ENCODE measurements at regions not wholly inside any gene's neighbourhood (a gene's known extent, or its start where the extent isn't known, plus 50 kb on each side); places are given as distances from the start of the nearest gene placed in this dataset.

DNA sequence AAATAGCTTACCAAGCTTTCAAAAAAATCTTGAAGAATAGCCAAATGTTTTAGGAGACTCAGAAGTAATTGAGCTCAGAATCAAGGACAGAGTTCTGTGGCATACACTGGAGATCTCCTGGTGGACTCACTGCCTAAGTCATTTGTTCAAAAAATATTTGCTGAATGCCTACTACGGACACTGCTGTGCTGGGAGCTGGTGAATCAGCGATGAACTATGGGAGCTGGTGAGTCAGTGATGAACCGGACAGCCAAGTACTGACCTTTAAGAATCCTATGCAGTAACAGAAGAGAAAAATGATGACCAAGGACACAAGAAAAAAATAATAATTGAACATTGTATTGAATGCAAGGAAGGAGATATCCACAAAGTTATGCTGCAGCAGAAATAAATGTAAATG is 717.9 kb upstream of the CXADR start:
- ATAC-seq (replicated peaks in 1 of 4) (no peak), DNase-seq (no peak)
- Histone ChIP-seq H3K27ac (ENCODE audit: low read length) (no peak overlapping the region), H3K27me3 (replicated peaks in 1 of 2; ENCODE audit: control insufficient read depth in 2 of 2, extremely low read depth in 1 of 2, insufficient read depth in 2 of 2, low read length in 1 of 2) (no peaks in the 10 kb centered on the region), H3K4me3 (ENCODE audit: control insufficient read depth in 1 of 2, extremely low read depth in 1 of 2, low read length in 1 of 2) (no peak overlapping the region), H3K4me1 (ENCODE audit: control insufficient read depth in 1 of 2, extremely low read depth in 1 of 2, insufficient read depth in 2 of 2, low read length in 2 of 2) (no peaks in the 10 kb centered on the region), H3K9me3 (no peaks in the 10 kb centered on the region), H3K36me3 (ENCODE audit: control insufficient read depth in 2 of 2, extremely low read depth in 1 of 2, insufficient read depth in 1 of 2, low read length in 1 of 2) (no peaks in the 10 kb centered on the region)
- H3K27ac Mint-ChIP-seq, result no peak overlapping the region
- no CpG with 5 or more reads among the region's 3 CpGs for WGBS (ENCODE audit: insufficient coverage)
- H3K4me1 Mint-ChIP-seq, result no peaks in the 10 kb centered on the region
- no peak overlapping the region for H3K4me3 Mint-ChIP-seq
- peaks cover 3 to 5% (median 4%) of the 10 kb centered on the region in 3 donors for H3K9me3 Mint-ChIP-seq
- ChIA-PET POLR2A (no interaction called here), CTCF (interaction anchor here in 1 of 2 donors (0.7 kb wide), 1 partner anchor 459 kb away, joined by 3 read pairs; no protein-coding TSS in a partner anchor)
- H3K27me3 Mint-ChIP-seq, result no peaks in the 10 kb centered on the region
- H3K36me3 Mint-ChIP-seq, result no peaks in the 10 kb centered on the region

GRCh38 chr21:16796776-16797175 is 716.1 kb upstream of the CXADR start:
- no peak overlapping the region for H3K4me3 ChIP-seq (ENCODE audit: control insufficient read depth in 1 of 2, extremely low read depth in 1 of 2, low read length in 1 of 2)
- H3K4me1 ChIP-seq (ENCODE audit: control insufficient read depth in 1 of 2, extremely low read depth in 1 of 2, insufficient read depth in 2 of 2, low read length in 2 of 2), result no peaks in the 10 kb centered on the region
- Mint-ChIP-seq H3K9me3 (peaks cover 8 to 9% (median 8%) of the 10 kb centered on the region in 3 donors), H3K27me3 (no peaks in the 10 kb centered on the region), H3K27ac (no peak overlapping the region), H3K4me3 (no peak overlapping the region), H3K4me1 (no peaks in the 10 kb centered on the region), H3K36me3 (no peaks in the 10 kb centered on the region)
- H3K9me3 ChIP-seq, result no peaks in the 10 kb centered on the region
- ATAC-seq (replicated peaks in 1 of 4) (no peak), DNase-seq (no peak)
- ChIA-PET CTCF (no interaction called here), POLR2A (no interaction called here)
- no peak overlapping the region for H3K27ac ChIP-seq (ENCODE audit: low read length)
- no peaks in the 10 kb centered on the region for H3K36me3 ChIP-seq (ENCODE audit: control insufficient read depth in 2 of 2, extremely low read depth in 1 of 2, insufficient read depth in 1 of 2, low read length in 1 of 2)
- no peaks in the 10 kb centered on the region for H3K27me3 ChIP-seq (replicated peaks in 1 of 2; ENCODE audit: control insufficient read depth in 2 of 2, extremely low read depth in 1 of 2, insufficient read depth in 2 of 2, low read length in 1 of 2)

- Histone ChIP-seq H3K27ac (ENCODE audit: low read length) (no peak overlapping the region), H3K9me3 (no peaks in the 10 kb centered on the region), H3K4me1 (ENCODE audit: control insufficient read depth in 1 of 2, extremely low read depth in 1 of 2, insufficient read depth in 2 of 2, low read length in 2 of 2) (no peaks in the 10 kb centered on the region), H3K36me3 (ENCODE audit: control insufficient read depth in 2 of 2, extremely low read depth in 1 of 2, insufficient read depth in 1 of 2, low read length in 1 of 2) (no peaks in the 10 kb centered on the region), H3K27me3 (replicated peaks in 1 of 2; ENCODE audit: control insufficient read depth in 2 of 2, extremely low read depth in 1 of 2, insufficient read depth in 2 of 2, low read length in 1 of 2) (no peaks in the 10 kb centered on the region), H3K4me3 (ENCODE audit: control insufficient read depth in 1 of 2, extremely low read depth in 1 of 2, low read length in 1 of 2) (no peak overlapping the region)
- Mint-ChIP-seq H3K4me3 (no peak overlapping the region), H3K27me3 (no peaks in the 10 kb centered on the region), H3K4me1 (no peaks in the 10 kb centered on the region), H3K36me3 (no peaks in the 10 kb centered on the region), H3K27ac (no peak overlapping the region), H3K9me3 (peaks cover 9 to 11% (median 10%) of the 10 kb centered on the region in 3 donors)
- DNase-seq, result no peak
- ChIA-PET CTCF (no interaction called here), POLR2A (no interaction called here)
- WGBS (ENCODE audit: insufficient coverage), result no CpG with 5 or more reads among the region's 2 CpGs
- no peak for ATAC-seq (replicated peaks in 1 of 4)
Measured at GRCh38 chr21:16797540-16797939, 715.3 kb upstream of the CXADR start.

GRCh38 chr21:16797966-16798365 is 714.9 kb upstream of the CXADR start:
- WGBS (ENCODE audit: insufficient coverage), result no CpG with 5 or more reads among the region's 2 CpGs
- ChIA-PET POLR2A (no interaction called here), CTCF (no interaction called here)
- Mint-ChIP-seq H3K4me3 (no peak overlapping the region), H3K36me3 (no peaks in the 10 kb centered on the region), H3K27me3 (no peaks in the 10 kb centered on the region), H3K4me1 (no peaks in the 10 kb centered on the region), H3K27ac (no peak overlapping the region), H3K9me3 (peaks cover 9 to 11% (median 10%) of the 10 kb centered on the region in 3 donors)
- H3K9me3 ChIP-seq, result no peaks in the 10 kb centered on the region
- DNase-seq (no peak), ATAC-seq (replicated peaks in 1 of 4) (no peak)
- H3K36me3 ChIP-seq (ENCODE audit: control insufficient read depth in 2 of 2, extremely low read depth in 1 of 2, insufficient read depth in 1 of 2, low read length in 1 of 2), result no peaks in the 10 kb centered on the region
- no peak overlapping the region for H3K4me3 ChIP-seq (ENCODE audit: control insufficient read depth in 1 of 2, extremely low read depth in 1 of 2, low read length in 1 of 2)
- no peaks in the 10 kb centered on the region for H3K27me3 ChIP-seq (replicated peaks in 1 of 2; ENCODE audit: control insufficient read depth in 2 of 2, extremely low read depth in 1 of 2, insufficient read depth in 2 of 2, low read length in 1 of 2)
- no peaks in the 10 kb centered on the region for H3K4me1 ChIP-seq (ENCODE audit: control insufficient read depth in 1 of 2, extremely low read depth in 1 of 2, insufficient read depth in 2 of 2, low read length in 2 of 2)
- H3K27ac ChIP-seq (ENCODE audit: low read length), result no peak overlapping the region

GRCh38 chr21:16800536-16801275 is 712.1 kb upstream of the CXADR start:
- DNase-seq, result no peak
- no peaks in the 10 kb centered on the region for H3K4me1 ChIP-seq (ENCODE audit: control insufficient read depth in 1 of 2, extremely low read depth in 1 of 2, insufficient read depth in 2 of 2, low read length in 2 of 2)
- 29% methylated on average over 1 of the region's 3 CpGs for WGBS (ENCODE audit: insufficient coverage)
- no peaks in the 10 kb centered on the region for H3K27me3 ChIP-seq (replicated peaks in 1 of 2; ENCODE audit: control insufficient read depth in 2 of 2, extremely low read depth in 1 of 2, insufficient read depth in 2 of 2, low read length in 1 of 2)
- Mint-ChIP-seq H3K4me3 (no peak overlapping the region), H3K27ac (no peak overlapping the region), H3K36me3 (no peaks in the 10 kb centered on the region), H3K27me3 (no peaks in the 10 kb centered on the region), H3K4me1 (no peaks in the 10 kb centered on the region), H3K9me3 (peaks cover 9 to 23% (median 15%) of the 10 kb centered on the region in 3 donors)
- no peak for ATAC-seq (replicated peaks in 1 of 4)
- POLR2A ChIA-PET, result no interaction called here
- CTCF ChIA-PET, result no interaction called here
- H3K36me3 ChIP-seq (ENCODE audit: control insufficient read depth in 2 of 2, extremely low read depth in 1 of 2, insufficient read depth in 1 of 2, low read length in 1 of 2), result no peaks in the 10 kb centered on the region
- H3K4me3 ChIP-seq (ENCODE audit: control insufficient read depth in 1 of 2, extremely low read depth in 1 of 2, low read length in 1 of 2), result no peak overlapping the region
- no peaks in the 10 kb centered on the region for H3K9me3 ChIP-seq
- H3K27ac ChIP-seq (ENCODE audit: low read length), result no peak overlapping the region

DNA sequence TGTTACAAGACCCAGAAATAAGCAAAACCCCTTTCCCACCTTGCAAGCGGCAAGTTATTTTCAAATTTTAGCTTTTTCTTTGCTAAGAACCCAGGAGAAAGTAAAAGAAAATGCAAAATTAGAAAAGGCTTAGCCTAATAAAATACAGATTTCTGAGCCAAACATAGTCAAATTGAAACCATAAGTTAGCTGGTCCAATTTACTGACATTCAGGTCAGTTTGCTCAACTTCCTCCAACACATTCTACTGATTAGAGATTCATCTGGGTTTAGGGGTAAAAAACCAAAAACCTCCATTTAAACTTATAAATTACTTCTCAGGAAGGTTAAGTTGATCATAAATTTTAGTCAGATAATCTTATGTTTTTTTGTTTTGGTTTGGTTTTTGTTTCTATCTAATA is 701.8 kb upstream of the CXADR start:
- Mint-ChIP-seq H3K4me1 (no peaks in the 10 kb centered on the region), H3K27ac (no peak overlapping the region), H3K27me3 (no peaks in the 10 kb centered on the region), H3K4me3 (no peak overlapping the region), H3K9me3 (peaks cover 0 to 16% (median 12%) of the 10 kb centered on the region in 3 donors), H3K36me3 (no peaks in the 10 kb centered on the region)
- no peak overlapping the region for H3K4me3 ChIP-seq (ENCODE audit: control insufficient read depth in 1 of 2, extremely low read depth in 1 of 2, low read length in 1 of 2)
- DNase-seq, result no peak
- WGBS (ENCODE audit: insufficient coverage), result no CpG with 5 or more reads among the region's 1 CpG
- ChIA-PET POLR2A (no interaction called here), CTCF (no interaction called here)
- H3K27ac ChIP-seq (ENCODE audit: low read length), result no peak overlapping the region
- ATAC-seq (replicated peaks in 1 of 4), result no peak
- no peaks in the 10 kb centered on the region for H3K4me1 ChIP-seq (ENCODE audit: control insufficient read depth in 1 of 2, extremely low read depth in 1 of 2, insufficient read depth in 2 of 2, low read length in 2 of 2)
- H3K9me3 ChIP-seq, result no peaks in the 10 kb centered on the region
- H3K36me3 ChIP-seq (ENCODE audit: control insufficient read depth in 2 of 2, extremely low read depth in 1 of 2, insufficient read depth in 1 of 2, low read length in 1 of 2), result no peaks in the 10 kb centered on the region
- H3K27me3 ChIP-seq (replicated peaks in 1 of 2; ENCODE audit: control insufficient read depth in 2 of 2, extremely low read depth in 1 of 2, insufficient read depth in 2 of 2, low read length in 1 of 2), result no peaks in the 10 kb centered on the region

GRCh38 chr21:16811970-16812369 is 700.9 kb upstream of the CXADR start:
- no peaks in the 10 kb centered on the region for H3K36me3 Mint-ChIP-seq
- H3K9me3 Mint-ChIP-seq, result peaks cover 2 to 21% (median 9%) of the 10 kb centered on the region in 3 donors
- H3K27ac Mint-ChIP-seq, result no peak overlapping the region
- ChIA-PET POLR2A (no interaction called here), CTCF (interaction anchor here in 1 of 2 donors (0.5 kb wide), 1 partner anchor 60 kb away, joined by 3 read pairs; no protein-coding TSS in a partner anchor)
- H3K4me3 Mint-ChIP-seq, result no peak overlapping the region
- H3K27ac ChIP-seq (ENCODE audit: low read length), result no peak overlapping the region
- ATAC-seq (replicated peaks in 1 of 4) (no peak), DNase-seq (no peak)
- no peaks in the 10 kb centered on the region for H3K4me1 ChIP-seq (ENCODE audit: control insufficient read depth in 1 of 2, extremely low read depth in 1 of 2, insufficient read depth in 2 of 2, low read length in 2 of 2)
- H3K27me3 ChIP-seq (replicated peaks in 1 of 2; ENCODE audit: control insufficient read depth in 2 of 2, extremely low read depth in 1 of 2, insufficient read depth in 2 of 2, low read length in 1 of 2), result no peaks in the 10 kb centered on the region
- H3K9me3 ChIP-seq, result no peaks in the 10 kb centered on the region
- H3K36me3 ChIP-seq (ENCODE audit: control insufficient read depth in 2 of 2, extremely low read depth in 1 of 2, insufficient read depth in 1 of 2, low read length in 1 of 2), result no peaks in the 10 kb centered on the region
- H3K4me3 ChIP-seq (ENCODE audit: control insufficient read depth in 1 of 2, extremely low read depth in 1 of 2, low read length in 1 of 2), result no peak overlapping the region
- H3K4me1 Mint-ChIP-seq, result no peaks in the 10 kb centered on the region
- no peaks in the 10 kb centered on the region for H3K27me3 Mint-ChIP-seq

All from T-cell (primary cell).